PC-3 (cell line): ENCODE measurements at regions not wholly inside any gene's neighbourhood (a gene's known extent, or its start where the extent isn't known, plus 50 kb on each side); places are given as distances from the start of the nearest gene placed in this dataset.

Source experiments
- ATAC-seq: fragments of 200-7000 bp; cut with Tn5 transposase; 2 replicates; pipeline ENCODE4 v1.9.1; 2020; ENCODE audit warnings: mild to moderate bottlenecking, moderate library complexity
- BruUV-seq: library from RNA; stranded (reverse); fragments of 400-500 nt; replicated peaks from 2 replicates; lab custom pipeline; 2021; lab: Mats Ljungman, UMichigan
- CTCF ChIA-PET: fragments of 300-600 bp; sonication (Branson Sonifier 250); formaldehyde crosslinking; loops from one replicate; lab custom pipeline; 2022; ENCODE audit warnings: antibody characterized with exemption; lab: Charles Lee
- POLR2A ChIA-PET: fragments of 300-600 bp; sonication (Branson Sonifier 250); formaldehyde crosslinking; loops from one replicate; lab custom pipeline; 2022; ENCODE audit warnings: antibody characterized with exemption; ENCODE audit not compliant: unreplicated experiment; lab: Charles Lee
- DNase-seq: peaks from one replicate; pipeline ENCODE4 v3.0.0-alpha.2; 2015
- H2AFZ ChIP-seq: fragments of 300-600 bp; sonication (generic); 2 replicates; pipeline ENCODE4 v1.6.0; 2016; ENCODE audit warnings: antibody characterized with exemption, low read length
- H3F3A ChIP-seq: fragments of 300-600 bp; sonication (generic); one replicate; pipeline ENCODE4 v1.6.0; 2017; ENCODE audit warnings: antibody characterized with exemption, low read length, control low read depth, mild to moderate bottlenecking; ENCODE audit not compliant: unreplicated experiment
- H3K27ac ChIP-seq: fragments of 300-600 bp; sonication (generic); 2 replicates; pipeline ENCODE4 v1.5.1; 2016; ENCODE audit warnings: mild to moderate bottlenecking, low read length
- H3K27me3 ChIP-seq: fragments of 300-600 bp; sonication (generic); 2 replicates; pipeline ENCODE4 v1.6.1; 2016; ENCODE audit warnings: low read length, mixed read lengths
- H3K36me3 ChIP-seq: fragments of 300-600 bp; sonication (generic); 2 replicates; pipeline ENCODE4 v1.6.1; 2016; ENCODE audit warnings: low read depth, mixed run types, low read length, mixed read lengths
- H3K4me1 ChIP-seq: fragments of 300-600 bp; sonication (generic); 2 replicates; pipeline ENCODE4 v1.5.1; 2016; ENCODE audit warnings: low read length; ENCODE audit not compliant: insufficient read depth
- H3K4me2 ChIP-seq: fragments of 300-600 bp; sonication (generic); 2 replicates; pipeline ENCODE4 v1.6.0; 2016; ENCODE audit warnings: low read length
- H3K4me3 ChIP-seq: fragments of 300-600 bp; sonication (generic); 2 replicates; pipeline ENCODE4 v1.5.1; 2016; ENCODE audit warnings: mild to moderate bottlenecking, low read length, mixed read lengths
- H3K79me2 ChIP-seq: fragments of 300-600 bp; sonication (generic); 2 replicates; pipeline ENCODE4 v1.6.1; 2017; ENCODE audit warnings: low read length, mixed read lengths
- H3K9ac ChIP-seq: fragments of 300-600 bp; sonication (generic); 2 replicates; pipeline ENCODE4 v1.6.0; 2016; ENCODE audit warnings: mild to moderate bottlenecking, low read length
- H3K9me2 ChIP-seq: fragments of 300-600 bp; sonication (generic); replicated peaks from 2 replicates; pipeline ENCODE4 v1.6.1; 2016; ENCODE audit warnings: mixed run types, low read length, mixed read lengths
- H3K9me3 ChIP-seq: fragments of 300-600 bp; sonication (generic); 2 replicates; pipeline ENCODE4 v1.6.1; 2016; ENCODE audit warnings: low read length, mixed read lengths
- H4K20me1 ChIP-seq: fragments of 300-600 bp; sonication (generic); 2 replicates; pipeline ENCODE4 v1.6.1; 2016; ENCODE audit warnings: low read length, mixed read lengths
- EZH2 ChIP-seq: fragments of 300-600 bp; sonication (generic); IDR thresholded peaks from one replicate; pipeline ENCODE4 v1.6.1; 2017; ENCODE audit warnings: antibody characterized with exemption, mild to moderate bottlenecking, low read length; ENCODE audit not compliant: unreplicated experiment
- EZH2phosphoT487 ChIP-seq: fragments of 300-600 bp; sonication (generic); IDR thresholded peaks from 2 replicates; pipeline ENCODE4 v1.6.1; 2018; ENCODE audit warnings: mild to moderate bottlenecking, antibody characterized with exemption, low read length, borderline replicate concordance
- intact Hi-C: fragments of 100-400 bp; cut with micrococcal nuclease; formaldehyde crosslinking; loops from 2 replicates; pipeline ENCODE4 v1.9.0; 2023
- TF ChIP-seq, protein P1 (sequence below): fragments of 300-600 bp; sonication (generic); conservative IDR thresholded peaks from 2 replicates; pipeline ENCODE4 v1.5.1; 2017; ENCODE audit warnings: antibody characterized with exemption, low read depth, mild to moderate bottlenecking, low read length

DNA sequence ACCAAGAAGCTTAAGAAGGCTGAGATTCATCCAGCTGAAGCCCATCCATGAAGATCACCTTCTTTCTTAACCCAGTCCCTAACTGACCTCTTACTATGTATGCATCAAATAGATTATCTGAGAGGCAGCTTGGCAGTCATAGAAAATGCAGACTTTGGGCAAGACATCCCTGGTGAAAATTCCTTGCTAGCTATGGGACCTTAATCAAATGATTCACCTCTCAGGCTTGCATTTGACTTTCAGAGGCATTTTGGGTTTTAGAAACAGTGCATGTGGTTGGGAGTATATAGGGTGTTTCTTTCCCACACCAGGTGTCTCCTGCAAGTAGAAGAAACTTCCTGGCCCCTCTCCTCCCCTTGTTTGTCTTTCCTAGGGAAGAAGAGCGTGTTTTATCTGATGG is 188.5 kb upstream of the ISX start:
- no peaks in the 10 kb centered on the region for H3F3A ChIP-seq
- H3K9me2 ChIP-seq = no peaks in the 10 kb centered on the region
- no peaks in the 10 kb centered on the region for H3K9me3 ChIP-seq
- ChIA-PET POLR2A (no interaction called here), CTCF (no interaction called here)
- H3K4me3 ChIP-seq = no peak overlapping the region
- intact Hi-C loops = no loop called here
- no peaks in the 10 kb centered on the region for H3K27me3 ChIP-seq
- no peak overlapping the region for H2AFZ ChIP-seq
- H3K4me1 ChIP-seq = no peaks in the 10 kb centered on the region
- no peak overlapping the region for H3K27ac ChIP-seq
- no peak overlapping the region for H3K9ac ChIP-seq
- H3K36me3 ChIP-seq = no peaks in the 10 kb centered on the region
- TF ChIP-seq EZH2phosphoT487 (no peak), EZH2 (no peak)
- TF ChIP-seq, protein P1, sequence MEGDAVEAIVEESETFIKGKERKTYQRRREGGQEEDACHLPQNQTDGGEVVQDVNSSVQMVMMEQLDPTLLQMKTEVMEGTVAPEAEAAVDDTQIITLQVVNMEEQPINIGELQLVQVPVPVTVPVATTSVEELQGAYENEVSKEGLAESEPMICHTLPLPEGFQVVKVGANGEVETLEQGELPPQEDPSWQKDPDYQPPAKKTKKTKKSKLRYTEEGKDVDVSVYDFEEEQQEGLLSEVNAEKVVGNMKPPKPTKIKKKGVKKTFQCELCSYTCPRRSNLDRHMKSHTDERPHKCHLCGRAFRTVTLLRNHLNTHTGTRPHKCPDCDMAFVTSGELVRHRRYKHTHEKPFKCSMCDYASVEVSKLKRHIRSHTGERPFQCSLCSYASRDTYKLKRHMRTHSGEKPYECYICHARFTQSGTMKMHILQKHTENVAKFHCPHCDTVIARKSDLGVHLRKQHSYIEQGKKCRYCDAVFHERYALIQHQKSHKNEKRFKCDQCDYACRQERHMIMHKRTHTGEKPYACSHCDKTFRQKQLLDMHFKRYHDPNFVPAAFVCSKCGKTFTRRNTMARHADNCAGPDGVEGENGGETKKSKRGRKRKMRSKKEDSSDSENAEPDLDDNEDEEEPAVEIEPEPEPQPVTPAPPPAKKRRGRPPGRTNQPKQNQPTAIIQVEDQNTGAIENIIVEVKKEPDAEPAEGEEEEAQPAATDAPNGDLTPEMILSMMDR = no peak
- ATAC-seq = no peak
- no peak overlapping the region for H3K4me2 ChIP-seq
- H3K79me2 ChIP-seq = no peaks in the 10 kb centered on the region
- DNase-seq = no peak
- H4K20me1 ChIP-seq = no peaks in the 10 kb centered on the region
- BruUV-seq = no TSS peak

- Histone ChIP-seq H3K9me3 (no peaks in the 10 kb centered on the region), H3K4me2 (no peak overlapping the region), H3K36me3 (no peaks in the 10 kb centered on the region), H3K79me2 (no peaks in the 10 kb centered on the region), H3K27me3 (no peaks in the 10 kb centered on the region), H3K9me2 (no peaks in the 10 kb centered on the region), H3K27ac (no peak overlapping the region), H3F3A (no peaks in the 10 kb centered on the region), H3K4me3 (no peak overlapping the region), H2AFZ (no peak overlapping the region), H3K4me1 (no peaks in the 10 kb centered on the region), H3K9ac (no peak overlapping the region), H4K20me1 (no peaks in the 10 kb centered on the region)
- intact Hi-C loops = no loop called here
- CTCF ChIA-PET = no interaction called here
- no peak for DNase-seq
- no peak for ATAC-seq
- POLR2A ChIA-PET = no interaction called here
- no TSS peak for BruUV-seq
- TF ChIP-seq, protein P1 = no peak
- TF ChIP-seq EZH2phosphoT487 = no peak
Observed at GRCh38 chr22:34878171-34878570, 187.8 kb upstream of the ISX start.

- Histone ChIP-seq H3F3A (no peaks in the 10 kb centered on the region), H3K9ac (no peak overlapping the region), H3K9me3 (no peaks in the 10 kb centered on the region), H3K4me1 (no peaks in the 10 kb centered on the region), H4K20me1 (no peaks in the 10 kb centered on the region), H3K9me2 (no peaks in the 10 kb centered on the region), H3K27me3 (no peaks in the 10 kb centered on the region), H3K4me3 (no peak overlapping the region), H3K4me2 (no peak overlapping the region), H3K27ac (no peak overlapping the region), H3K79me2 (no peaks in the 10 kb centered on the region), H3K36me3 (no peaks in the 10 kb centered on the region), H2AFZ (no peak overlapping the region)
- BruUV-seq = no TSS peak
- CTCF ChIA-PET = no interaction called here
- POLR2A ChIA-PET = no interaction called here
- no peak for ATAC-seq
- intact Hi-C loops = no loop called here
- TF ChIP-seq, protein P1 = no peak
- TF ChIP-seq EZH2phosphoT487 (no peak), EZH2 (no peak)
- no peak for DNase-seq
Observed at GRCh38 chr22:34879001-34879400, 187.0 kb upstream of the ISX start.
